ENCODE measurements at regions not wholly inside any gene's neighbourhood (a gene's known extent, or its start where the extent isn't known, plus 50 kb on each side); places are given as distances from the start of the nearest gene placed in this dataset.

DNA sequence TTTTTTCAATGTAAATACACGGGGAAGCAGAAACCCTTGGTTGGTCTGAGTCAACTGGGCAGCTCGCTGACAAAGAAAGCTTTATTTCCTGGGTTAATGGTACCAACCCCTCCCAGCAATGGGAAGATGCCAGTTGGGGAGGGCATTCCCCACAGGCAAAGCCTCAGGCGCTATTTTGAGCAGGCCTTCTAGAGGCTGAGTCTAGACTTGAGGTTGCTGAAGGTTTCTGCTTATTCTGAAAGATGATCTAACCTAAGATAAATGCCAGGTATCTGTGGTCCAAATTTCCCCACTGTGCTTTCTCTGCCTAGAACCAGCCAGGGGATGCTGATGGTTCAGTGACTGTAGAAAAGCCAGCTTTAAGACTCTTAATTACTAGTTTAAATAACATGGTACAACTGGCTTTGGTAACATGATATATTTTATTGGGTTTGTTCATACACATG, 172.5 kb upstream of the JARID2 start:
- Mint-ChIP-seq H3K27ac (no peak overlapping the region), H3K36me3 (ENCODE audit: low read depth) (no peaks in the 10 kb centered on the region), H3K4me3 (no peak overlapping the region), H3K27me3 (peaks cover 12% of the 10 kb centered on the region), H3K4me1 (no peaks in the 10 kb centered on the region)
- no peak for DNase-seq
- no peak for ATAC-seq
- no peaks in the 10 kb centered on the region for H3K9me3 ChIP-seq (ENCODE audit: control insufficient read depth, low read length, poor library complexity, severe bottlenecking)

DNA sequence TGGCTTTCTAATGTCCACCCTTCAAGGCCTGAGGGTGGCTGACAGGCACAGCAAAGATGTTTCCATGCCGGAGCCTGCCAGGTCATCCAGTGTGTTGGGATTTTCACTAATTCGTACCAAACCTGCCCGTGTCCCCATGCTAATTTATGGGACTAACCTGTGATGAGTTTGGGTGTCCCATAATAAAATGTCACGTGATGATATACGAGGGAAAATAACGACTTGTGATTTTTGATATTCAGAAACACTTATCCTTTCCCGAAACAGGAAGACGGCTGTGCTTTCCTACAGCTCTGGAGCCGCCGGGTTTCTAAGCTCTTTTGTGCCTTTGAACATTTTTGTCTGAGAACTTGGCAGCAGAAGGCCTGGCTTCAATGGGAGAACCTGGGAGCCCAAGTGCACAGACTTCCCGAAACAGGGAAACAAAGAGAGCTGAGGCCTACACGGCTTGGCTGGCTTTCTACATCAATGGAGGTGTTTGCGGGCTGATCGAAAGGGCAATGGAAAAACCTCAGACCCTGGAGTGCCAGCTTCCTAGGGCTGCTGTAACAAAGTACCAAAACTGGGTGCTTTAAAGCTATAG, 171.9 kb upstream of the JARID2 start:
- H3K27me3 Mint-ChIP-seq, result peaks cover 12% of the 10 kb centered on the region
- no peaks in the 10 kb centered on the region for H3K4me1 Mint-ChIP-seq
- H3K27ac Mint-ChIP-seq, result no peak overlapping the region
- no peaks in the 10 kb centered on the region for H3K36me3 Mint-ChIP-seq (ENCODE audit: low read depth)
- ATAC-seq, result no peak
- H3K9me3 ChIP-seq (ENCODE audit: control insufficient read depth, low read length, poor library complexity, severe bottlenecking), result no peaks in the 10 kb centered on the region
- DNase-seq, result no peak
- no peak overlapping the region for H3K4me3 Mint-ChIP-seq

DNA sequence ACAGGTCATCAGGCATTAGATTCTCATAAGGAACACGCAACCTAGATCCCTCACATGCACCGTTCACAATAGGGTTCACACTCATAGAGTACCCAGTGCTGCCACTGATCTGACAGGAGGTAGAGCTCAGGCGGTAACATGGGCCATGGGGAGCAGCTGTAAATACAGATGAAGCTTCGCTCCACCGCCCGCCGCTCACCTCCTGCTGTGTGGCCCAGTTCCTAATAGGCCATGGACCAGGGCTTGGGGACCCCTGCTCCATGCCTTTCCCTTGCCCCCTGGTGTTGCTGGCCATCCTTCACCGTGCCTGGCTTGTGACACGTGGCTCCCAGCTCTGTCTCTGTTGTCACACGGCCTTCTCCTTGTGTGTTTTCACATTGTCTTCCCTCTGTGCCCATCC, 171.1 kb upstream of the JARID2 start:
- Mint-ChIP-seq H3K36me3 (ENCODE audit: low read depth) (no peaks in the 10 kb centered on the region), H3K4me3 (no peak overlapping the region), H3K4me1 (no peaks in the 10 kb centered on the region), H3K27ac (no peak overlapping the region), H3K27me3 (peaks cover 20% of the 10 kb centered on the region)
- H3K9me3 ChIP-seq (ENCODE audit: control insufficient read depth, low read length, poor library complexity, severe bottlenecking), result no peaks in the 10 kb centered on the region
- DNase-seq, result no peak
- no peak for ATAC-seq

GRCh38 chr6:15076565-15076964, 169.3 kb upstream of the JARID2 start:
- Mint-ChIP-seq H3K4me1 (no peaks in the 10 kb centered on the region), H3K36me3 (ENCODE audit: low read depth) (no peaks in the 10 kb centered on the region), H3K27ac (no peak overlapping the region)

GRCh38 chr6:15077006-15077405, 168.9 kb upstream of the JARID2 start:
- DNase-seq (no peak), ATAC-seq (no peak)
- no peak overlapping the region for H3K4me3 Mint-ChIP-seq
- no peaks in the 10 kb centered on the region for H3K9me3 ChIP-seq (ENCODE audit: control insufficient read depth, low read length, poor library complexity, severe bottlenecking)
- no peaks in the 10 kb centered on the region for H3K36me3 Mint-ChIP-seq (ENCODE audit: low read depth)
- H3K4me1 Mint-ChIP-seq, result no peaks in the 10 kb centered on the region
- peaks cover 22% of the 10 kb centered on the region for H3K27me3 Mint-ChIP-seq
- H3K27ac Mint-ChIP-seq, result no peak overlapping the region

More at GRCh38 chr6:15076565-15076964, 169.3 kb upstream of the JARID2 start:
- H3K9me3 ChIP-seq (ENCODE audit: control insufficient read depth, low read length, poor library complexity, severe bottlenecking), result no peaks in the 10 kb centered on the region
- no peak overlapping the region for H3K4me3 Mint-ChIP-seq
- ATAC-seq, result no peak
- peaks cover 22% of the 10 kb centered on the region for H3K27me3 Mint-ChIP-seq
- DNase-seq, result no peak

- H3K9me3 ChIP-seq (ENCODE audit: control insufficient read depth, low read length, poor library complexity, severe bottlenecking), result no peaks in the 10 kb centered on the region
- Mint-ChIP-seq H3K4me1 (no peaks in the 10 kb centered on the region), H3K4me3 (no peak overlapping the region), H3K27me3 (peaks cover 22% of the 10 kb centered on the region), H3K27ac (no peak overlapping the region), H3K36me3 (ENCODE audit: low read depth) (no peaks in the 10 kb centered on the region)
- no peak for DNase-seq
- no peak for ATAC-seq
Measured at GRCh38 chr6:15077961-15078360, 167.9 kb upstream of the JARID2 start.

GRCh38 chr6:15079288-15079817, 166.5 kb upstream of the JARID2 start:
- no peak for DNase-seq
- ATAC-seq, result no peak
- no peaks in the 10 kb centered on the region for H3K4me1 Mint-ChIP-seq
- no peak overlapping the region for H3K4me3 Mint-ChIP-seq
- no peaks in the 10 kb centered on the region for H3K9me3 ChIP-seq (ENCODE audit: control insufficient read depth, low read length, poor library complexity, severe bottlenecking)
- H3K27ac Mint-ChIP-seq, result no peak overlapping the region
- peaks cover 22% of the 10 kb centered on the region for H3K27me3 Mint-ChIP-seq
- H3K36me3 Mint-ChIP-seq (ENCODE audit: low read depth), result no peaks in the 10 kb centered on the region

DNA sequence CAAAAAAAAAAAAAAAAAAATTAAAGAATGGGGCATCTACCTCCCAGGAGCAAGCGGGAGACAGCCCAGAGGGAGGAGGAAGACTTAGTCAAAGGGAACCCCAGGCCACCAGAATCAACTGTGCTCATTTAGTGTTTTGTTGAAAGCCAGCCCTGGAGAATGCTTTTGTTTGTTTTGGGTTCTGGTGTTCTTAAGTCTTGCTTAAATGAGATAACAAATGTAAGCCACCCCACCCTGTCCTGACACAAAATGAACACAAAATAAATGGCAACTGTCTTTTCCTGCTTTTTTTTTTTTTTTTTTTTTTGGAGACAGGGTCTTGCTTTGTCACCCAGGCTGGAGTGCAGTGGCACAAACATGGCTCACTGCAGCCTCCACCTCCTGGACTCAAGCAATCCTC, 165.0 kb upstream of the JARID2 start:
- Mint-ChIP-seq H3K36me3 (ENCODE audit: low read depth) (no peaks in the 10 kb centered on the region), H3K4me3 (no peak overlapping the region), H3K4me1 (no peaks in the 10 kb centered on the region), H3K27ac (no peak overlapping the region), H3K27me3 (peaks cover 22% of the 10 kb centered on the region)
- no peaks in the 10 kb centered on the region for H3K9me3 ChIP-seq (ENCODE audit: control insufficient read depth, low read length, poor library complexity, severe bottlenecking)
- ATAC-seq (no peak), DNase-seq (no peak)

DNA sequence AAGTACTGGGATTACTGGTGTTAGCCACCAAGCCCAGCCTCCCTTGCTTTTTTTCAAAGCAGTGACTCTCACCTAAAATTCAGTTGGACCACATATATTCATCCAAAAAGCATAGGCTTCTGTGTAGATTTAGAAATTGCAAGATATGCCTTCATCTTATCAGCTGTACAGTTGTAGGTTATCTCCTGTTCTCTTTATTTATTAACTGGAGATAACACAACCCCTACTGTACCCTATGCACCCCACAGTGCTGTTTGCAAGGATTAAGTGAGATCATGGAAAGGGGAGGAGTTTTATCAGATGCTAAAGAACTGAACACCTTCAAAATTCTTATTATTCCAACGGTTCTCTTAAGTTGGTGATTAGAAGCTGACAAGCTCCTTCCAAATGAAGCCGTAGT, 164.4 kb upstream of the JARID2 start:
- ATAC-seq (no peak), DNase-seq (no peak)
- Mint-ChIP-seq H3K27ac (no peak overlapping the region), H3K36me3 (ENCODE audit: low read depth) (no peaks in the 10 kb centered on the region), H3K4me3 (no peak overlapping the region), H3K27me3 (peaks cover 19% of the 10 kb centered on the region), H3K4me1 (no peaks in the 10 kb centered on the region)
- H3K9me3 ChIP-seq (ENCODE audit: control insufficient read depth, low read length, poor library complexity, severe bottlenecking), result no peaks in the 10 kb centered on the region

DNA sequence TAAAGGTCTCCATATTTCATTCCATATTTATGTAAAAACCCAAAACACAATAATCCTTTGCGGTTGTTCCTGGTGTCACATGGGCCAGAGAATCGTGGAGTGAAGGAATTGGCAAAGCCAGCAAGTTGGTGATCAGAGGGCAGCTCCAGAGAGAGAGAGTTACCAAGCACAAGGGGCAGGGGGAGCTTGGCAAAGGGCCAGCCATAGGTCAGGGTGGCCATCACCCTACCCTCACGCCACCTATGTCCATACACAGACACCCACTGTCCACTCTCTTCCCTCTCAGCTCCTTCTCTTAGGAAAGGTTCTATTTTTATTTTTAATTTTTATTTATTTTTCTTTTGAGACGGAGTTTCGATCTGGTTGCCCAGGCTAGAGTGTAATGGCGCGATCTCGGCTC, 163.2 kb upstream of the JARID2 start:
- Mint-ChIP-seq H3K27ac (no peak overlapping the region), H3K4me1 (no peaks in the 10 kb centered on the region), H3K4me3 (no peak overlapping the region), H3K36me3 (ENCODE audit: low read depth) (no peaks in the 10 kb centered on the region), H3K27me3 (peaks cover 10% of the 10 kb centered on the region)
- DNase-seq (no peak), ATAC-seq (no peak)
- no peaks in the 10 kb centered on the region for H3K9me3 ChIP-seq (ENCODE audit: control insufficient read depth, low read length, poor library complexity, severe bottlenecking)

- Mint-ChIP-seq H3K4me1 (no peaks in the 10 kb centered on the region), H3K27ac (no peak overlapping the region), H3K27me3 (no peaks in the 10 kb centered on the region), H3K36me3 (ENCODE audit: low read depth) (no peaks in the 10 kb centered on the region), H3K4me3 (no peak overlapping the region)
- no peak for DNase-seq
- H3K9me3 ChIP-seq (ENCODE audit: control insufficient read depth, low read length, poor library complexity, severe bottlenecking), result no peaks in the 10 kb centered on the region
- no peak for ATAC-seq
Measured at GRCh38 chr6:15086348-15087158, 159.3 kb upstream of the JARID2 start.

GRCh38 chr6:15087186-15087589, 158.7 kb upstream of the JARID2 start:
- H3K9me3 ChIP-seq (ENCODE audit: control insufficient read depth, low read length, poor library complexity, severe bottlenecking), result no peaks in the 10 kb centered on the region
- DNase-seq, result no peak
- peaks cover under 1% of the 10 kb centered on the region for H3K4me1 Mint-ChIP-seq
- H3K27me3 Mint-ChIP-seq, result peaks cover 2% of the 10 kb centered on the region
- no peaks in the 10 kb centered on the region for H3K36me3 Mint-ChIP-seq (ENCODE audit: low read depth)
- no peak overlapping the region for H3K4me3 Mint-ChIP-seq
- no peak overlapping the region for H3K27ac Mint-ChIP-seq
- ATAC-seq, result no peak

DNA sequence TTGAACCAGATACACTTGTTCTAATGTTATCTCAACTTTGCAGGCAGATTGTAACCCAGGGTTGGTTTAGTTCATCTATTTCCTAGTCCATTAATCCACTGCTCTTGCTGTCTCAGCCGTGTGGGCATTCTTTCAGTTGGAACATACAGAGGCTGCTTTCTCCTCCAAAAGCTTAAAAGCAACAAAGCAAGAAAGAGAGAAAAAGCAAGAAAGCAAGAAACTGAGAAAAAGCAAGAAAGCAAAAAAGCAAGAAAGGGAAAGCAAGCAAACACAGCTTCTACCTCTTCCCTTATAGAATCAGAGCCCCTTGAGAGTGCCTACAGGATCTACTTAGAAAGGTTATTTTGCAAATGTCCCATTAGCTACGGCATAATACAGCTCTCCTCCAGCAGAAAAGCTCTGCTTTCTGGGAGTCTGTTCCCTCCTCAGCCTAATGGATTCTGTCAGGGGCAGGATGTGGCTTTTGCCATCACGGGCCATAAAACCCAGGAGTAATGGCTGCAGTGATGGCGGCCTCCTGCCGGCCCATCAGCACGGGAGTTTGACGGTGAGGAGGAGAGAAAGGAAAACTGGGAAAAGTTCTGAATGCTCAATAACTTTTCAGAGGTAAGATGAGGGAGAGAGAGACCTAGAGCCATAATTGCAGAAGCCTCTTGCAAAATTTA, 156.8 kb upstream of the JARID2 start:
- no peak overlapping the region for H3K27ac Mint-ChIP-seq
- no peak for ATAC-seq
- H3K27me3 Mint-ChIP-seq, result peaks cover 8% of the 10 kb centered on the region
- H3K36me3 Mint-ChIP-seq (ENCODE audit: low read depth), result no peaks in the 10 kb centered on the region
- H3K4me3 Mint-ChIP-seq, result no peak overlapping the region
- H3K4me1 Mint-ChIP-seq, result peaks cover 2% of the 10 kb centered on the region
- H3K9me3 ChIP-seq (ENCODE audit: control insufficient read depth, low read length, poor library complexity, severe bottlenecking), result no peaks in the 10 kb centered on the region
- no peak for DNase-seq
